GM19035 (cell line): ENCODE measurements at regions not wholly inside any gene's neighbourhood (a gene's known extent, or its start where the extent isn't known, plus 50 kb on each side); places are given as distances from the start of the nearest gene placed in this dataset.
"Not testable (repeated sequence)": the region's sequence is repeated elsewhere in the genome, so short reads cannot be mapped to it uniquely, and the experiment has no call there.

Experiments used
- ATAC-seq: cut with Tn5 transposase; IDR thresholded peaks from one replicate; pipeline ENCODE4 v1.9.1; 2021; ENCODE audit not compliant: unreplicated experiment

DNA sequence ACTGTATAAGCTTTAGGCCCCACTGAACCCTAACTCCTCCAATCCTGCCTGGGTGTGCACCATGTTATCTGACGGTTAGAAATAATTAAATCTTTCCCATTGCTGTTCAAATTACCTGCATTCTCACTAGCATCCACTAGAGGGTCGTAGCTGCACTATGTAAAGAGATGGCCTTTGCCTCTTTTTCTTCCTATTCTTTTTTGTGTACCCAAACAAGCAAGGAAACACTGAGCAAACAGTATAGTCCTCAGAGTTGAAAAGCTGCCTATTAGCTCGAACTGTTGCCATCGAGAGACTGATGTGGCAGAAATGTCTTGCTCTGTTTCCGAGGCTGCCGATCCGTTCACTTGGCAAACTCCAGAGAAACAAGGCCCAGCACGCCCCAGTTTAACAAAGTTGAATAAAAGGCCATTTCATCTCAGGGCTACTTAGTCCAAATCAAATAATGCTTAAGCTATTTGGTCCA is 163.8 kb upstream of the TRPM3 start:
- no peak for ATAC-seq

DNA sequence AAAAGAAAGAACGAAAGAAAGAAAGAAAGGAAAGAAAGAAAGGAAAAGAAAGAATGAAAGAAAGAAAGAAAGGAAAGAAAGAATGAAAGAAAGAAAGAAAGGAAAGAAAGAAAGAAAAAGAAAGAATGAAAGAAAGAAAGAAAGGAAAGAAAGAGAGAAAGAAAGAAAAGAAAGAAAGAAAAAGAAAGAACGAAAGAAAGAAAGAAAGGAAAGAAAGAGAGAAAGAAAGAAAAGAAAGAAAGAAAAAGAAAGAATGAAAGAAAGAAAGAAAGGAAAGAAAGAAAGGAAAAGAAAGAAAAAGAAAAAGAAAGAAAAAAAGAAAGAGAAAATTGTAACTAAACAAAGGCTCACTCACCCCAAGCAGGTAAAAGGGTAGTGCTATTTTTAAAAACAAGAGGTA is 160.7 kb upstream of the TRPM3 start:
- ATAC-seq, result not testable (repeated sequence)

DNA sequence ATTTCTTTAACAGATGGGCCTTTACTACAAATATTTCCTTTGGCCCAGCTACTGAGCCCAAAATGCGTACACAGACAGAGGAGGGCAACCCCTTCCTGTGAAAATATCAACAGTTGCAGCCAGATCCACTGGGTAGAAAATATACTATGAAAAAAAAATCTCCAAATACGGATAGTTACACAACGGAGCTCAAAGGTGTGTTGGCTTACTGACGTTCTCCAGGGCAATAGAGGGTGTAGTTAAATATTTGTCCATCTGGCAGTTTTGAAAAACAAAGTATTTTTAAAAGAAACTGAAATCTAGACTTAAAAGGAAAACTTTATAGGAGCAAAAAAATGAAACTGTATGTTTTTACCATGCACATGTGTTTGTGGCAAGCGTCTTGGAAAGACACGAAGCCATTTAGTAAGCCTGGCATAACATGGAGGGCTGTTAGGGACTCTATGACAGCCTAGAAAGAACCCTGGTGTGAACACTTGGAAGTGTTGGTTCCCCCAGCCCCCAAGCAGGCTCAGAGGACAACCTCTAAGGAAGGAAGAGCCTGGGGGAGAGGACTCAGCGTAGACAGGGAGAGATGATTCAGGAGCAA is 157.8 kb upstream of the TRPM3 start:
- no peak for ATAC-seq

DNA sequence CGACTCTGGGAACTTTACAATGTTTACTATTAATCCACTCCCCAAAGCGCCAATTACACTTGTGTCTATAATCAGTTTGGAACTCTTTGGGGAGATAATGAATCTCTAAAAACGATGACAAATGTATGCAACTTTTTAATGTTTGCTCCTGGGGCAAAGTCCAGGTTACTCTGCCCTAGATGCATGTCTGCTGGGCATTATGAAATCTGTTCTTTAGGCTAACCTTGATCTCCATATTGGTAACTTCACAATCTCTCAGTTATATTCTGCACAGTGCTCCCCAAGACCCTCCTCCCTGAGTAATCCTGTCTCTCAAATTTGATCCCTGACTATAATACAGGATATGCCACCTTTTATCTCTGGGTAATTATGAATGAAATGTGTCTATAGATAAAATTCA is 152.2 kb upstream of the TRPM3 start:
- ATAC-seq, result no peak

DNA sequence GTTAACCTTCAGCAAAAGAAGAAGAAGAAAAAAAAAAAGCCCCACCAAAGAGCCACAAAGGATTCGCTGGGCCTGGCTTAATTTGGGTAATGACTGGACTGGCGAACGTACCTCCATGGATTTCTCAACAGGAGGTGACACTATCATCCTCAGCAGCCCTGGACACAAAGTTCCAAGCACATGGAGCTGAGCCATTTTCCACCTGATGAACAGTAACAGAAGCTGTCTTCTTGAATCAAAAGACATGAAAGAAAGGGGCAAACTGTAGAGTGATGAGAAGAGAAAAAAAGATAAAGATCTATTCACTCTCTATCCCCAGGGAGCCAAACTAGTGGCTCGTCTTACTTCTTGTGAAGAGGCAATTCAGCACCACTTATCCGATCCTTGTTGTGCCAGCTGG is 150.2 kb upstream of the TRPM3 start:
- ATAC-seq, result no peak

DNA sequence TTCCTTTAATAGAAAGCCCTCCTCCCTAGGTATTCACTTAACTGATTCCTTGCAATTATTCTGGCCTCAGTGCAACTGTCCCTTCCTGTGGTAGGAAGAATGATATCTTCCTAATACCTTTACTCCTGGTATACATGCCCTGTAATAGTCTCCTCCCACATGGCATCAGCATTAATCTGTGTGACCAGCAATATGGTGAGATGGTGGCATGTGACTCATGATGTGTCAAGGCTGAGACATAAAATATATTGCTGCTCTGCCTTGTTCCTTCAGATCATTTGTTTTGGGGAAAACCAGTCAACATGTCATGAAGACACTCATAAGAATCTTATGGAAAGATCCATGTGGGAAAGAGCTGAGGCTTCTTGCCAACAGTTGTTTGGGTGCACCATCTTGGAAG is 149.1 kb upstream of the TRPM3 start:
- no peak for ATAC-seq

DNA sequence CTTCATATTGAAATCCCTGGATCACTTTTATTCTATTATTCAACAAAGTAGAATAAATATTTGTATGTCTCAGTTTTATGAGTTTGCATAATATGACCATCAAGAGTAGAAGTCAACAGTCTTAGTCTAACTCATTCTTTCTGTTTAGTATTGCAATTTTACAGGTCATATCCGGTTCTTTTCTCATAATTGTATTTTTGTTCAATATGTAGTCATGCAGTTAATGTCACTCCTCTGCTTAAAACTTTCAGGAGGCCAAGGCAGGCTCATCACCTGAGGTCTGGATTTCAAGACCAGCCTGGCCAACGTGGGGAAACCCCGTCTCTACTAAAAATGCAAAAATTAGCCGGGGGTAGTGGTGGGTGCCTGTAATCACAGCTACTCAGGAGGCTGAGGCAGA is 148.4 kb upstream of the TRPM3 start:
- peak; percentile 56 for ATAC-seq

DNA sequence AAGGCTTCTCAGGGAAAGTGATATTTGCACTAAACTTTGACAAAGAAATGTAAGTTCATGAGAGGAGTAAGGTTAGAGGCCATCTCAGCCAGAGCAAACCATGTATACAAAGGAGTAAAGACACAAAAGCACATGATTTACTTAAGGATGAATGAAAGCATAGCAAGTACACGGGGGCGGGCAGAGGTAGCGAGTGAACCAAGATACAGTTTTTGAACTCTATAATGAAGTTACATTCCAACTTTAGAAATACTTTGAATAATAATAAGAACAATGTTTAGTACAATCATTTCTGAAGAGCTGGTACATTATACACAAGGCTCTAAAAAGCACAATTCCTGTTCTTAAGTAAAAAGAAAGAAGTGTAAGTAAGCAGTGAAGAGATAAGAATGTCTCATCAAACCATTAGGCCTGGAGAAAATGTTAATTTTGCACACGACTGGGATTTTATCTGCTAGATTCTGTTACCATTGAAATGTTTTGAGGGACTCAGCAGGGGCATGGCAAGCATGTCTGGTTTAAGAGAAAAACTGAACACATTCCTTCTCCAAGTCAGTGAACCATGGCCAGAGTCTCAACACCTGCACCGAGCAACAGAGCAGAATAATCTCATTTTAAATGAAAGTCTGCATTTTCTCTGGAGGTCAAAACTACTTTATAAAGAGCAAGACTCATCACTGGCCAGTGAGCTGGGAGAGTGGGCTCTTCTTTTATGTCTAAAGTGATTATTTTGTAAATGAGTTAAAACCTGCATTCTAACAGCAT is 147.6 kb upstream of the TRPM3 start:
- ATAC-seq, result no peak

DNA sequence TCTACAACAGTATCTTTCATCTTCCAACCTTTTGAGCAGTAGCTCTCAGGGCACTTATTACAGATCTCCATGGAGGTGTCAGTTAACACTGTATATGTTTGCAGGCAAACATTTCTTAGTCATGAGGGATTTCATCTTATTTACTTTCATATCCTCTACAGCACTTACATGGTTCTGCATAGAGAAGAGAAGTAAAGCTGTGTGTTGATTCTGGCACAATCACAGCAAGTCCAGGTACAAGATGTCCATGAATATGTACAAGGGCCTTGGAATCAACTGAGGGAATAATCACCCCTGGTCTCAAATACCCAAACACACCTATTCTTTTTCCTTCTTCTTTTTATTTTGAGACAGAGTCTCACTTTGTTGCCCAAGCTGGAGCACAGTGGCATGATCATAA is 142.0 kb upstream of the TRPM3 start:
- no peak for ATAC-seq

DNA sequence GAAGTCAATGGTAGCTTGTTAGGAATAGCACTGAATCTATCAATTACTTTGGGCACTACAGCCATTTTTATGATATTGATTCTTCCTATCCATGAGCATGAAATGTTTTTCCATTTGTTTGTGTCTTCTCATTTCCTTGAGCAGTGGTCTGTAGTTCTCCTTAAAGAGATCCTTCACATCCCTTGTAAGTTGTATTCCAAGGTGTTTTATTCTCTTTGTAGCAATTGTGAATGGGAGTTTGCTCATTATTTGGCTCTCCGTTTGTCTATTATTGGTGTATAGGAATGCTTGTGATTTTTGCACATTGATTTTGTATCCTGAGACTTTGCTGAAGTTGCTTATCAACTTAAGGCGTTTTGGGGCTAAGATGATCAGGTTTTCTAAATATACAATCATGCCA is 139.0 kb upstream of the TRPM3 start:
- ATAC-seq, result not testable (repeated sequence)

DNA sequence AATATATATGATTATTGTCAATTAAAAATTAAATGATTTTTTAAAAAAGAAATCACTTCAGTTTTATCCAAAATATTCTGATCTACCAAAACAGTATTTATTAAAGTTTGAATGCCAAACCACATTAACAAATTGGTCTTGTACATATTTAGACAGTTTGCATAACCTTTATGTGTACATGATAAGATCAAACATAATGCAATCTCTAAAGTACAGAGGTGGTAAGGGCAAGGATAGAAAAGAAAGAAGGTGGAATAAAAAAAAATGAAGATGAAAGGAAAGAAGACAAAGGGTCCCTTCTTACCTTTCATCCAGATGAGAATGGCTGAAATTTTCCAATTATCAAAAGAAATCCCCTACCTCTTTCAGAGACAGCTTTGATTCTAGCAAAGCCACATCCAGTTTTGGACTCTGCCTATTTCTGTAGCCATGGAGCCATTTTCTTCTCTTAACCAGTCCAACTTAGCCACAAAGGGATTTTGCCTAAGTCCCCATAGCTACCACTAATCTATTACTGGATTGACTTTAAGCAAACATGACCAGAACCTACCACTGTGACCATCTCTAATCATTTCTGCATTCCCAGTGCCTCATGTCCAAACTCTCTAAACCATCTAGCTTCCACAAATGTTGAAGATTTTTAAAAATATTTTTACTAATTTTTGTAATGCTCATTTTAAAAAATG is 133.3 kb upstream of the TRPM3 start:
- ATAC-seq, result no peak

DNA sequence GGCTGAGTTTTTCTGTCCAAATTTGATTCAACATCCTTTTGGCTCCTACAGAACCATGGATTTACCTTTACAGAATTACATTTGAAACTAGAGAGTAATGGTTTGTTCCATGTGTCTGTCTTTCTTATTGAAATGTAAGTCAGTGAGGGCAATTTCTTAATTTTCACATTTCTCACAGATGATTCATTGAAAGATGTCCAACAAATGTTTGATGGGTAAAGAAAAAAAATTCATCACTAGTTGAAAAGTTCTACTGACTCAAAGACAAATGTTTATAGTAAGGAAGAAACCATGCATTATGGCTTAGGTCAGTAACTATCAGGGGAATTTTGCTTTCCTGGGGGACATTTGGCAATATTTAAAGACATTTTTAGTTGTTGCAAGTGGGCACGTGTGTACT is 131.6 kb upstream of the TRPM3 start:
- ATAC-seq, result no peak

DNA sequence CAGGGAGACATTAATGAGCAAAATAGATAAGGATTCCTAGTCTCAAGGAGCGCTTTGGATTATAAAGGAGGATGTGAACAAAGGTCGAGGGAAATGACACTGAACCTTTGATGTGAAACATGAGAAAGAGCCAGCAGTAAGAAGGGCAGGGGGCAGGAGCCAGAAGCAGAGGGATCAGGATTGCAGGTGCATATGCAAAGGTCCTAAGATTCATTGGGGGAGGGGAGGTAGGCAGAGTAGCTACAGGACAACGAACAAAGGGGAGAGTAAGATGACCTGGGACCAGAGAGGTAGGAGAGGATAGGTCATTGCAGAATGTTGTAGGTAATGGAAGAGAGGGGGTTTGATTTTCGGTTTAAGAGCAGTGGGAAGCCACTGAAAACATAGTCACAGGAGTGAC is 129.2 kb upstream of the TRPM3 start:
- no peak for ATAC-seq

DNA sequence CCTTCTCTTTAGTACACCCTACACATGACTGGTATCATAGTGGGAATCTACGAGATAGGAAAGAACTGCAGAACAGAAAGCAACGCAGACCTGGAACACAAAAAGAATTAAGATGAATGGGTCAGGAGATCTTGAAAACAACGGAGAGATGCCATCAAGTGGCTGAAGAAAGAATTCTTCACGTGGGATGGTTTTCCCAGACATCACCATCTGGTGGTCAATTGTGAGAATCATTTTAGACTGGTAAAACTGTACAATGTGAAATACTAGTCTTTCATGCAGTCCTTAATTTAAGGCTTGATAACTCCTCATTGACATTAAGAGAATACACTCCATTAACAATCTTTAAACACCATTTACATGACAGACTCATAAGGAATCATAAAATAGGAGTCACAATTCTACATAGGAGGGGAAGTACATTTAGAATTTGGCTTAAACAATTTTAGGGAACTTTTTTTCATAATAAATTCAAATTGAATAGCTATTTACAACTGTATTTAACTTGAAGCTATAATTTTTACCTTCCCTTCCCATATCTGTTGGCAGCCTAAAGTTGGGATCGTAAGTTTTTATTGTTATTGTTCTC is 128.4 kb upstream of the TRPM3 start:
- peak; percentile 73 for ATAC-seq

DNA sequence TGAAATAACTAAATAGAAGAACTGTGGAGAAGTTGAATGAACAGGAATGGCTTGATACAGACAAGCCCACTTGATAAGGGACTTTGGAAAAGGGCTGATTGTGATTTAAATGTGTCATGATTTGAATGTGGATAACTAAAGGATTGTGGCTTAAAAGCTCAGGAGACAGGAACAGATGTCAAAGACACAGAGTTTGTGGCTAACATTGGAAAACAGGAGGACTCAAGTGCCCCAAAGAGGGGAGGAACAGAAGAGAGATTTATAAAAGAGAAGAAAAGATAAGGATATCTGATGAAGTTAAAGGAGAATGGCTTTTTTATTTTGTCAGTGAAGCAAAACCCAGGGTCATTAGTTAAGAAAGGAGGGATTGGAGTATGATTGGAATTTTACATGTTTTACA is 124.2 kb upstream of the TRPM3 start:
- no peak for ATAC-seq

DNA sequence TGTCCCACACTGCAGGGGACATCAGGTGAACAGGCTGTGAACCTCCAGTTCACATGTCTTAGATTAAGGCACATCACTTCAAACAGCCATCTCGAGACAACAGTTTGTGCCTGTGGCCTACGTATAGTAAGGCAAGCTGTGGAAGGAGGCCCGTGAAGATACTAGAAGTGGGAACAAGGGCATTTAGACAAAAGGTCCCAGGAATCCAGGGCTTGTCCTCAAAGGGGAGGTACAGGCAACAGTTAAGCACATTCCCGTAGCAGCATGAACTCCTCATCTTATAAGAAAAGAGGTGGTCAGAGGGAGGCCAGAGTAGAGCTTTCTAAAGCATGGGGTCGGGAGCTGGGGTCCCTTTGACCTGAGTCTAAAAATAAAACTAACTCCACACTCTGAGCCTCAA is 122.5 kb upstream of the TRPM3 start:
- ATAC-seq, result no peak

DNA sequence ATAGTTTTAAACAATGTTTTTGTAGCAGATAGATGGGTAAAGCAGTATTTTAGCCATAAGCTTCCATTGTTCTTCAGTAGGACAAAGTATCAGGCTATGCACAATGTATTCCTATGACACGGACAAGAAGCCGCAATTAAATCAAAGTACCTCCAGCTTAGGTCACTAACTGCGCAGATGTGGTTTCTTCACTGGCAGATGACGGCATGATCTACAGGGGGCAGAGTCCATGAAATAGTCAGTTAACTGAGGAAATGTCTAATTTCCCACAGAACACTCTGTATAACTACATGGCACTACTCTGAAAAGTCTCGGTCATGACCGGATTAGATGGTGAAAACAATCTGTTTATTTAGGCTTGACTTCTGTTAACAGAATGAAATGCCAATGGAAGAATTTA is 120.7 kb upstream of the TRPM3 start:
- ATAC-seq, result no peak

DNA sequence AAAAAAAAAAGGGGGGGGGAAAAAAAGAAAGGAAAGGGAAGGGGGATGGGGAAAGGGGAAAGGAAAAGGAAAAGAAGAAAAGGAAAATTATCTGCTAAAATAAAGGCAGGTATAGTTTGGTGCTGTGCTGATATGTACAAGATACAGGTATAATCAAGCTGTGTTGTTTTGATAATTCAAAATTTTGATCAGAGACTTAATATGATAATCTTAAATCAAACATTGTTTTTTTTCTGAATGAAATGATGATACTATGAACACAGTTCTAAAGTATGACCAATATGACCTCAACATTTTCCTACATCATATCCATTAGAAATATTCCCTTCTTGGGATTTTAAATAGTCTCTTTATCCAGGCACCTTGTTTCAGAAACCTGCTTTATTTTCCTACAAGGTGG is 115.6 kb upstream of the TRPM3 start:
- ATAC-seq, result no peak

DNA sequence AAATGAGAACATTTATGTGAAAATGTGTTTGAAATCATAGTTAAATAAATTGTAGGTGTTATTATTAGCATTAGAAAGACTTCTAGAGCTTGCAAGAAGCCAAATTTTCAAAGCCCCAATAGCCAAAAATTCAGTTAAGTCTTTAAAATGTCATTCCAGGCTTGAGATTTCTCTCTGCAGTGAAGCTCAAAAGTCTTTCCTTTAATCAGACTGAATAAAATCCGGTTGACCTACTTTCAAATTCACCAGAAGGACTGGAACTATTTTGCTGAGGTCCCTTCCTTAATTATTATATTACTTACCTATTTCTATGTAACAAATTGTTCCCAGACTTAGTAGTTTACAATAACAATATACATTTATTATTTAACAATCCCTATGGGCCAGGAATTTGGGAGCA is 112.2 kb upstream of the TRPM3 start:
- no peak for ATAC-seq

DNA sequence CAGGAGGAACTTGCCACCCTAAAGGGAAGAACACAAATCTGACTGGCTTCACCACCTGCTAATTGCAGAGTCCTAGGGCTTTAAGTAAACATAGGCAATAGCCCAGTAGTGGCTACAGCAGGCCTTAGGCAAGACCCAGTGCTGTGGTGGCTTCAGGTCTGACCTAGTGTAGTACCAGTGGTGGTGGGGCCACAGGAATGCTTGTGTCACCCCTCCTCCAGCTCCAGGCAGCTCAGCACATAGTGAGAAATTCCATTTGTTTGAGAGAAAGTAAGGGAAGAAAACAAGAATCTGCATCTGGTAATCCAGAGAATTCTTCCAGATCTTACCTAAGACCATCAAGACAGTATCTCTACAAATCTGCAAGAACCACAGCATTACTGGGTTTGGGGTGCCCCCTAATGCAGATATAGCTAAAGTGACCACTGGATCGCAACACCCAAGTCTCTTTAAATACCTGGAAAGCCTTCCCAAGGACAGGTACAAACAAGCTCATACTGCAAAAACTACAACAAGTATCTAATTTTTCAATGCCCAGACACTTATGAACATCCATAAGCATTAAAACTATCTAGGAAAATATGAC is 102.6 kb upstream of the TRPM3 start:
- ATAC-seq, result no peak

DNA sequence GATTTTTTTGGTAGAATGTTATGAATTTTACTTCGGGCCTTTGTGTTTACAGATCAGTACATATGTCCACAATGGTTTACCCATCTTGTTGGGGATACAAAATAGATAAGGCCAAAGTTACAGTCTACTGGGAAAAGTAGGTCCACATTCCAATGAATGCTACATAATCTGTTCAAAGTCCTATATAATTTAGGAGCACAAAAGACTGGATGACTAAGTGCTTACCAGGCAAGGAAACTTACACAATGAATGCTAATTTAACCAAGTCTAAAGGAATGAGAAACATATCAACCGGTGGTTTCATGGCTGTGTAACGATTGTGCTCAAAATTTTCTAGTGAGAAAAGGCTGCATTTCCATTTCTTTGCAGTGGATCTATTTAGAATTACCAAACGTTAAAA is 97.4 kb upstream of the TRPM3 start:
- no peak for ATAC-seq

DNA sequence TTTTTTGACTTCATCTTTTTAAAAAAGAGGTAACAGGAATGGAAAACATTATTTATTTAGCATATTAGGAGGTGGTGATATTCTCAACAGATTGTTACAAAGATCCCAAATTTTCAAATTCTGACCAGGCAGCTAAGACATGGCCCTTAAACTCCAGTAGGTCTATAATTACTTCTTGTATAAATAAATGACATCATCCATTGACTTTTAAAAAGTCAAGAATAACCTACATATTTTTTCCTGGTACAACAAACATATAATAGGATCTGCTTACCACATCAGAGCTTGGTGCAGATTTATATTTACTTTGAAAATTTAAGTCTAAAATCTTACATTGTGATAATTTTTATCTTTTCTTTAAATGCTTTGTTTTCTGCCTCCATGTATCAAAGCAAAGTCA is 92.2 kb upstream of the TRPM3 start:
- ATAC-seq, result no peak
